Stimulated activated CD8-positive, alpha-beta memory T cell treated with anti-CD3 and anti-CD28 coated beads, Interleukin-4, amount 100 ng/mL, for 24 hours (primary cell): ENCODE measurements at regions not wholly inside any gene's neighbourhood (a gene's known extent, or its start where the extent isn't known, plus 50 kb on each side); places are given as distances from the start of the nearest gene placed in this dataset.

Source experiments
- DNase-seq: peaks from one replicate; pipeline ENCODE4 v3.0.0-alpha.2; 2020; ENCODE audit warnings: low read depth

GRCh38 chr21:43348170-43348766 is 78.7 kb downstream of the SIK1 start:
- DNase-seq = no peak

DNA sequence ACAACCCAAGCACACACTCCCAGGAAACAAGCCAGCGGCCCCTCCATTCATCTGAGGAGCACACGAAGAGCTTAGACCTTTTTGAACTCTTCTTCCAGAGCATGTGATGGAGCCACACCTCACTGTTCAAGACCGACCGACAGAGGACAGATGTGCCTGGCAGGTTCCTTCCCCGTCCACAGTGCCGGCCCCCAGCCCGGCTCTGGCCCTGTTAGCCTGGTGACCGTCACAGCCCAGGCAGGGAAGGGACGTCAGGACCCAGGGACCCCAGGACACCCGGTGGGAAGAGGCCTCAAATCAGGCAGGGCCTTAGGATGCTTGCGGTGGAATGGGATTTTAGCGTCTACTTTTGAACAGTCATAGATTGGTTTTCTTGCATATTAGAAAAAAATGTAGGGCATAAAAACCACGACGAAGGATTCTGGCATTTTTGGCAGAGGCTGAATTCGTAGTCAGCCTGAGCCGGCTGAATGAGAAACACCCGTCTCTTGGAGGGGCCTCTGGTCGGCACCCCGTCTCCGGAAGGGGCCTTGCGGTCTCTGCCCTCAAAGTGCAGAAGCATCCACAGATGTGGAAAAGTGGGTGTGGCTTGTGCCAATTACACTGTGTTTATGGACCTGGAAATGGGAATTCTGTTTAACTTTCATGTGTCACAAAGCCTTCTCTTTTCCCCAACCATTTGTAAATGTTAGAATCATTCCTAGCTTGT is 79.3 kb downstream of the SIK1 start:
- no peak for DNase-seq

DNA sequence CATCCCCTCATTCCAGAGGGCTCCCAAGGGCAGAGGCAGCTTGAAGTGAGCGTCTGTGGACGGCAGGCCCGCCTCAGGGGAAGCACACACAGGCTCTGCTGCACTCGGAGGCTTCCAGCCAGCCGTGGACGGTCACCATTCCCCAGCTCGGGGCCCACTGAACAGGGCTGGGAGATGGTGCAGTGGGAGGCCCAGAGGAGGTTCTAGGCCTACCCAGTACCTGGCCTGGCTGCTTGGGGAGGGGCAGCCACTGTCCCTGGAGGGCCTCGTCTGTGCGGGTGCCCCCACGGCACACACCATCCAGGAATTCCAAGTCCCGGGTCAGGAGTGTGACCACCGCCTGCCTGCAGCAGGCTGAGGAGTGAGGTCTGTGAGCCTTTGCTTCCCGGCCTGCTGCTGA is 80.4 kb downstream of the SIK1 start:
- DNase-seq = no peak

DNA sequence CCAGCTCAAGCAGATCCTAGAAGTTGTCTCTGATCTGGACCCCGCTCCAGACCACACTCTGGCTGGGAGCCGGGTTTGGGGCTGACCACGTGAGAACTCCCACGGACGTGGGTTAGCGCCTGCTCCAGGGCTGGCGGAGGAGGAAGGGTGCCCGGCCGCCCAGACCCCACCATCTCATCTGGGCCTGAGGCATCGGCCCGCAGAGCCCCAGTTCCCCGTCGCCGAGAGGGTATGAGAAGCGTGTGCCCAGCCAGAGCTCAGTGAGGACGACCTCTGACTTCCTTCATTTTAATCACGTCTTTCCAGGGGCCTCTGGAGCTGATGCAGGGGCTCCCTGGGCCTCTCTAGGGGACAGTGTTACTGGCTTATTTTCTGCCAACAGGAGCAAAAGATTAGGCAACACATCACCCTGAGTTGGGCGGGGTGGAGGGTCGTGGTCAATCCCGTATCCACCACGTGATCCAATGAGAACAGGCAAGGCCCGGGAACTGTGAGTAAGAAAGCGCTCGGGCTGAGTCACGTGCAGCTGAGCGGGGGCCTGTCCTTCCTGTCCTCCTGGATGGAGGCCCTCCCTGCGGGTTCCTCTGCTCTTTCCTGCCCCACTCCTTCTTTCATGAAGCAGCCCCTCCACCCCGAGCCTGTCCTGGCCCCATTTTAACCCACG is 81.1 kb downstream of the SIK1 start:
- DNase-seq = no peak

DNA sequence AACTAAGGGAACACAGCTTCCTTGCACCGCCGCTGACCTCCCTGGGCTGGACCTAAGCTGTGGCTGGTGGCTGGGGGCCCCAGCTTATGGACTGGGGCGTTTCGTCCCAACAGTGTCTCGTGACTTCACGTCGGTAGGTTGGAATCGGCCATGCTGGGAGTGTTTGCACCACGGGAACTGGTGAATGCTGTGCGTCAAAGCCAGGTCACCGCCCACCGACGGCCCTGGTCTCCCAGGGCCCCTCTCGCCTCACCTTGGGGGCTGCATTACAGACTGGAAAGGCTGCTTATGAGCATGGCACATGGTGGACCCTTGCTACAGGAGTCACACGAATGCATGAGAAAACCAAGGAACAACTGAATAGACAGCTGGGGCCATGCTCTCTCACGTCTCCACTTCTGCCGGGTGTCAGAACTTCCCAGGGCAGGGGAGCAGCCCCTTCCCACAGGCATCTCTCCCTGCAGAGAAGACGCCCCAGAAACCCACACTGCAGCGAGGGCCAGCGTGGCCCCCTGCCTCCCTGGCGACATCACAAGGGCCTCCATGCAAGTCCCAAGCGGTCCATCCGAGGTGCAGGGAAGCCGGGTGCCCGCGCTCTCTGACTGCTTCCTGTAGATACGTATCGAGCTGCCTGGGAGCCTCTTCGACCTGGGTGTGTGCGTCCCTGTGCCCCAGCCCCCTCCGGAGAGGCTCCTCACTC is 81.7 kb downstream of the SIK1 start:
- no peak for DNase-seq

DNA sequence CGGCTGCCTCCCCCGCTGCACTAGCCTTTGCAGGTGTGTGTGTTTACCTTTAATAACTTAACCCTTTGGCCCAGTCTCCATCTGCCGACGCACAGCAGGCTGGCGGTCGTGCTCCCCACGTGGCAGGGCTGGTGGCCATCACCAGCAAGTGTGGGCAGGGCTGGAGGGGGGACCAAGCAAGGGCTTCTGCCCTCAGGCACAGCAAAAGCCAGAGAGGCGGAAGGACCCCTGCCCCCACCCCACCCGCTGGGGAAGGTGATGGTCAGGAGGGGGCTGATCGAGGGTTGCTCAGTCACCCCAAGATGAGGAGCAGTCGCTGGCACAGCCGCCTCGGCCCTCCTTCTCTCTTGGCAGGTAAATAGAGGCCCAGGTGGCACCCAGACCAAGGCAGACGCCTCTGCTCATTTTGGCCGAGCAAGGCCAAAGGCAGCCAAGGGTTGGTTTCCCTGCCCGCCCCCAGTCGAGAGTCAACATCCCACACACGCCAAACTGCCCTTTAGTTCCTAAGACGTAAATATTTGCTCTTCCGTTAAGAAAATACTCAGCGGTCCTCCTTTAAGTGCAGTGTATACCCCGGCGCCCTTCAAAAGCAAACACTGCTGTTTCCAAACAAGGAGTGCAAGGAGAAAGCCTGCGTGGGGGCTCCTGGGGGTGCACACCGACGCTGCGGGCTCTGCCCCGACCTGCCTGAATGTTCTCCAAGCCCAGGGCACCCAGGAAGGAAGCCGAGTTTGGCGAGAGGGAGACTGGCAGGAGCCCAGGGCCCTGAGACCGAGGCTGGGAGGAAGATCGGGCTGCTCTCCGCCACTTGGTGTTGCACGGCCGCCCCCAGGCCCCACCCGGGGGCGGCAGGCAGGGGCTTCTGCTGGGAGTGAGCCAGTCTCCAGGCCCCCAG is 82.7 kb downstream of the SIK1 start:
- no peak for DNase-seq

GRCh38 chr21:43343095-43343991 is 83.6 kb downstream of the SIK1 start:
- no peak for DNase-seq

- DNase-seq = no peak
Measured at GRCh38 chr21:43342301-43342881, 84.5 kb downstream of the SIK1 start.

DNA sequence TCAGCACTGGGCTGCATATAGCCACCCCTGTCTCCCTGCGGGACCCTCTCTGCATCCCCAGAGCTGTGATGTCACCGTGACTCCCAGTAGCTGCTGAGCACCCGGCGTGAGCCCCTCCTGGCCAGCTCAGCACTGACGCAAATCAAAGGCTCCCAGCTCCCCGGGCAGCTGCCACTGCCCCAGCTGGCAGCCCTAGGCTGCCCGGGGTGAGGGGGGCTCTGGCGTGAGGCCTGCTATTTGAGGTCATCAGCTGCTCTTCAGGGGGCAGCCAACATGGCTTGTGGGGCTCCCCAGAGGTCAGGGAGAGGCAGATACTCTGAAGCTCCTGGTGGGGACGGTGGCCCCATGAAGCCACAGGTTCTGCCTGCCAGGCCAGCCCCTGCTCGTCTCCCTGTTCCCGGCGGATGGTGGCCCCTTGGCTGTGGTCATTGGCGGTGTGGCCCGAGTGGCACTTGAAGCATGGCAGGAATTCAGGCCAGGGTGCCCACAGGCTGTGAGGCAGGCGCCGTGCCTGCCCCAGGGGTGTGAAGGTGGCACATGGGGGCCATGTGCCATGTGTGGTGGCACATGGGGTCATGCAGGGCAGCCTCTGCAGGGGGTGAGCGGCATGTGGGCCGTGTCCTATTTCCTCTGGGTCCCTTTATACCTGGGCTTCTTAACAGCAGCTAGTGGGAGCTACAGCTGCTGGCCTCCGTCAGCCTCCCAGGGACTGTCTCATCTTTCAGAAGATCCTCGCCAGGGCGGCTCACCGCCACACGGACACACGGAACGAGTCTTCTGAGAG is 85.4 kb downstream of the SIK1 start:
- DNase-seq = no peak

- DNase-seq = no peak
Measured at GRCh38 chr21:43340491-43341377, 86.2 kb downstream of the SIK1 start.

- DNase-seq = no peak
Measured at GRCh38 chr21:43339668-43340067, 87.3 kb downstream of the SIK1 start.

DNA sequence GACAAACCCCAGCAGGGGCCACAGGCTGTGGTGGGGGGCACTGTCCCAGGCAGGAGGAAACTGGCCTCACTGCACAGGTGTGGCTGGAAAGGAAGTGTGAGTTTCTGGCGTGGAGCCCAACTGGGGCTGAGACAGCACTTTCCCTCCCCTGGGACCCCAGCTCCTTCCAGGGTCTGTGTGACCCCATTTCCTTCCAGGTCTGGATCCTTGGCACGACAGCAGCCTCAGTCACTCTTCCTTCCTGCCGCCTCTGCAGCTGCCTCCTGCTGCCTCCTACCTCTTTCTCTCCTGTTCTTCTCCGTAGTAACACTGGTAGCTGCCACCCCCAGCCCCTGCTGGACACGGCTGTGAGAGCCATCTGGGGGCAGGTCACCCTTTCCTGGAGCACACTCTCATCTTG is 88.0 kb downstream of the SIK1 start:
- DNase-seq = no peak

GRCh38 chr21:43337901-43338655 is 88.9 kb downstream of the SIK1 start:
- no peak for DNase-seq

GRCh38 chr21:43335119-43335518 is 91.8 kb downstream of the SIK1 start:
- DNase-seq = no peak

DNA sequence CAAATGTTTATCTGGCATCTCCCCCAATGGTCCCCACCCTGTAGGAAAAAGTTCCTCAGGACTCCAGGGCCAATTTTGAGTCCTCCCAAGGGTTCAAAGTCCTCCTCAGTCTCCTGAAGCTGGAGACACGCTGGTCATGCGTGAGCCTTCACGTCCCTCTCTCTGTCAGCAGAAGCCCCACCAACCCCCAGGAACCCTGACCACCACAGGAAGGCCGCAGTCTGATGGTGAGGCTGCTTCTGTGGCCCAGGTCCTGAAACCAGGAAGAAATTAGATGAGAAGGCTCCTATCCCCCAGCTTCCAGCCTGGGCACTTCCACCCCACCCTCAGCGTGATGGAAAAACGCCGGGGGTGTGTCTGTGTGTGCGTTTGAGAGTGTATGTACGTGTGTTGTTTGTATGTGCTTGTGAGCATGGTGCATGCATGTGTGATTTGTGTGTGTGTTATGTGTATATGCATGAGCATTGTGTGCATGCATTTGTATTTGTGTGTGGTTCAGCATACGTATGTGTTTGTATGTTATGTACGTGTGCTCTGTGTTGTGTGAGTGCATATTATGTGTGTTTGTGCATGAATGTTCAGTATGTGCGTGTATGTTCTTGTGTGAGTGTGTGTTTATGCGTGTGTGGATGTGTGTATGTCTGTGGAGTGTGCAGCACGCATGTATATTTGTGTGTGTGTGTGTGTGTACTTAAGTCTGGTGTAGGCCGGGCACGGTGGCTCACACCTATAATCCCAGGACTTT is 92.5 kb downstream of the SIK1 start:
- DNase-seq = no peak

- DNase-seq = no peak
Measured at GRCh38 chr21:43333298-43334062, 93.5 kb downstream of the SIK1 start.
